ENCODE measurements at regions not wholly inside any gene's neighbourhood (a gene's known extent, or its start where the extent isn't known, plus 50 kb on each side); places are given as distances from the start of the nearest gene placed in this dataset.

- Mint-ChIP-seq H3K27ac (peak overlapping the region; percentile 59), H3K27me3 (no peaks in the 10 kb centered on the region), H3K36me3 (ENCODE audit: low read depth) (no peaks in the 10 kb centered on the region), H3K4me1 (ENCODE audit: low read depth) (peaks cover 13% of the 10 kb centered on the region), H3K4me3 (peak overlapping the region; percentile 65), H3K9me3 (peaks cover 2% of the 10 kb centered on the region)
- DNase-seq (no peak), ATAC-seq (ENCODE audit: poor library complexity) (no peak)
- intact Hi-C loops (cut with DNase I, micrococcal nuclease), result loop anchor here in 1 of 2 experiments (2.0 to 5.0 kb wide), 3 partner anchors 444 to 854 kb away; no protein-coding TSS in a partner anchor
- POLR2A ChIA-PET, result no interaction called here
- Histone ChIP-seq H3K27ac (ENCODE audit: low read depth in 1 of 2, low read length in 2 of 2) (no peak overlapping the region), H3K4me3 (ENCODE audit: low read length) (no peak overlapping the region), H3K36me3 (ENCODE audit: insufficient read depth, low read length) (no peaks in the 10 kb centered on the region), H3K4me1 (ENCODE audit: insufficient read depth, low read length) (peaks cover 11% of the 10 kb centered on the region), H3K27me3 (ENCODE audit: control insufficient read depth in 1 of 2, insufficient read depth in 2 of 2, low read length in 2 of 2) (no peaks in the 10 kb centered on the region), H3K9me3 (ENCODE audit: control insufficient read depth in 1 of 2, insufficient read depth in 1 of 2, low read length in 2 of 2) (peaks cover 0 to 3% of the 10 kb centered on the region in 2 experiments)
- CTCF ChIA-PET, result no interaction called here
- TF ChIP-seq CTCF (IDR thresholded peaks at IDR 0.05), result no peak
These were observed 63.0 kb downstream of the GPR6 start for GRCh38 chr6:110041126-110041525.

- H3K27me3 Mint-ChIP-seq, result no peaks in the 10 kb centered on the region
- Histone ChIP-seq H3K4me1 (ENCODE audit: insufficient read depth, low read length) (peaks cover 11% of the 10 kb centered on the region), H3K4me3 (ENCODE audit: low read length) (no peak overlapping the region), H3K27me3 (ENCODE audit: control insufficient read depth in 1 of 2, insufficient read depth in 2 of 2, low read length in 2 of 2) (no peaks in the 10 kb centered on the region), H3K36me3 (ENCODE audit: insufficient read depth, low read length) (no peaks in the 10 kb centered on the region), H3K27ac (ENCODE audit: low read depth in 1 of 2, low read length in 2 of 2) (no peak overlapping the region), H3K9me3 (ENCODE audit: control insufficient read depth in 1 of 2, insufficient read depth in 1 of 2, low read length in 2 of 2) (peaks cover 0 to 3% of the 10 kb centered on the region in 2 experiments)
- no peak overlapping the region for H3K4me3 Mint-ChIP-seq
- intact Hi-C loops (cut with DNase I, micrococcal nuclease), result loop anchor here in 1 of 2 experiments (2.0 to 5.0 kb wide), 3 partner anchors 445 to 855 kb away; no protein-coding TSS in a partner anchor
- TF ChIP-seq CTCF (IDR thresholded peaks at IDR 0.05), result no peak
- ChIA-PET POLR2A (no interaction called here), CTCF (no interaction called here)
- peaks cover 2% of the 10 kb centered on the region for H3K9me3 Mint-ChIP-seq
- no peak overlapping the region for H3K27ac Mint-ChIP-seq
- peaks cover 13% of the 10 kb centered on the region for H3K4me1 Mint-ChIP-seq (ENCODE audit: low read depth)
- no peaks in the 10 kb centered on the region for H3K36me3 Mint-ChIP-seq (ENCODE audit: low read depth)
- ATAC-seq (ENCODE audit: poor library complexity) (no peak), DNase-seq (no peak)
These were observed 63.7 kb downstream of the GPR6 start for GRCh38 chr6:110041830-110042229.

GRCh38 chr6:110042670-110043296, 64.7 kb downstream of the GPR6 start:
- DNase-seq, result no peak
- peaks cover 2% of the 10 kb centered on the region for H3K9me3 Mint-ChIP-seq
- Histone ChIP-seq H3K4me1 (ENCODE audit: insufficient read depth, low read length) (peaks cover 11% of the 10 kb centered on the region), H3K9me3 (ENCODE audit: control insufficient read depth in 1 of 2, insufficient read depth in 1 of 2, low read length in 2 of 2) (peaks cover 0 to 3% of the 10 kb centered on the region in 2 experiments), H3K27ac (ENCODE audit: low read depth in 1 of 2, low read length in 2 of 2) (no peak overlapping the region), H3K4me3 (ENCODE audit: low read length) (no peak overlapping the region), H3K27me3 (ENCODE audit: control insufficient read depth in 1 of 2, insufficient read depth in 2 of 2, low read length in 2 of 2) (no peaks in the 10 kb centered on the region), H3K36me3 (ENCODE audit: insufficient read depth, low read length) (no peaks in the 10 kb centered on the region)
- no peak for ATAC-seq (ENCODE audit: poor library complexity)
- intact Hi-C loops (cut with DNase I, micrococcal nuclease), result loop anchor here in 1 of 2 experiments (5.0 kb wide), 1 partner anchor 855 kb away; no protein-coding TSS in a partner anchor
- peaks cover 13% of the 10 kb centered on the region for H3K4me1 Mint-ChIP-seq (ENCODE audit: low read depth)
- TF ChIP-seq CTCF (IDR thresholded peaks at IDR 0.05), result no peak
- H3K36me3 Mint-ChIP-seq (ENCODE audit: low read depth), result no peaks in the 10 kb centered on the region
- ChIA-PET CTCF (no interaction called here), POLR2A (no interaction called here)
- H3K27me3 Mint-ChIP-seq, result no peaks in the 10 kb centered on the region
- no peak overlapping the region for H3K27ac Mint-ChIP-seq
- no peak overlapping the region for H3K4me3 Mint-ChIP-seq
